ENCODE measurements at regions not wholly inside any gene's neighbourhood (a gene's known extent, or its start where the extent isn't known, plus 50 kb on each side); places are given as distances from the start of the nearest gene placed in this dataset.
"Not testable (repeated sequence)": the region's sequence is repeated elsewhere in the genome, so short reads cannot be mapped to it uniquely, and the experiment has no call there.

DNA sequence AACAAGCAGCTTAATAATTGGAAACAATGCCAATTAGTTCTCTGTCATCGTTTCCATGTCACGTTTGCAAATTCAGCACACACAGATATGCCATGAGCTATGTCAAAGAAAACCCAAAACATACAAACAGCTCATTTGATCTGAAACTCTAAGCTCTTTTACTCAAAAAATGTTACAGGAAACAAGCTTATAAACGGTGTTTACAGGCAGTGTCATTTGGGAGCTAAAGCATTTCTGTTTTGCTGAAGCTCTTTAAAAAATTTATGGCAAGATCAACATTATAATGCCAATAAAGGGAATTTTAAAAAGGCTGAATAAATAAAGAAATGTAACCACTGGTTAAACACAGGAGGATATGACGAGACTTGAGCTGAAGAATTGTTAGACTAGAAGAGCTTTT is 94.0 kb upstream of the HS3ST2 start:
- DNase-seq: no peak
- intact Hi-C loops (cut with DNase I; ENCODE audit: low total_unique reads): no loop called here
- 41 to 48% methylated on average over 4 of the region's 4 CpGs for WGBS, 2 donors (ENCODE audit: low coverage in 1 of 2)

DNA sequence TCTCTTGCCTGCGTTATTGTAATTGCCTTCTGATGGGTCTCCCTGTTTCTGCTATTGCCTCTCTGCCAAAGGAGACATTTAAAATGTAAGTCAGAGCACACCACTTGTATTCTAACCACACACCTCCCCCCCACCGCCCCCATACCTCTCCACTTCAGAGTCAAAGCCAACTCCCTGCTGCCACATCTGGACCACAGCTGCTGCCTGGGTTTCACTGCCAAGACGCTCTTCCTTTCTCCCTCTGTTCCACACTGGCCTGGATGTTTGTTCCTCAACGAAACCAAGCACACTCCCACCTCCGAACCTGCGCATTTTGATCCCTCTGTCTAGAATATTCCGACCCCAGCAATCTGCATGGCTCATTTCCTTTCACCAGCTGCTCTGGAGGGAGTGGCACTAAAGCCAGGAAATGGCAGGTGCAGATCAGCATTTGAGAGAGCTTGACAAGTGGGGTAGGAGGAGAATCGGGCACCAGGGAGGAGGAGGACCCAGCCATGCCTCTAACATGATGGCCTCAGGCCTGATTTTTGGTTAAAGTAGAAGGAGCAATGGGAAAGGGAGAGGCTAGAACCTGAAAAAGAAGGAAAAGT is 92.4 kb upstream of the HS3ST2 start:
- intact Hi-C loops (cut with DNase I; ENCODE audit: low total_unique reads): no loop called here
- WGBS, 2 donors (ENCODE audit: low coverage in 1 of 2): 55 to 60% methylated on average over 1 to 8 of the region's 8 CpGs

More for the DNA sequence above, 94.0 kb upstream of the HS3ST2 start:
- Histone ChIP-seq H3K27ac (no peak overlapping the region), H3K4me1 (no peaks in the 10 kb centered on the region), H3K4me3 (no peak overlapping the region), H3K36me3 (no peaks in the 10 kb centered on the region), H3K9me3 (no peaks in the 10 kb centered on the region), H3K27me3 (peaks cover 4% of the 10 kb centered on the region)
- in situ Hi-C loops (cut with MboI; ENCODE audit: low pct_ligation_motif_present in 1 of 4, low pct_unique_long_range_greater_than_20kb in 1 of 4, low sequenced_read_pairs in 3 of 4): no loop called here
- TF ChIP-seq POLR2AphosphoS5 (IDR thresholded peaks at IDR 0.05) (no peak), EP300 (IDR thresholded peaks at IDR 0.05; ENCODE audit: low read depth) (no peak), CTCF (IDR thresholded peaks at IDR 0.05) (no peak), POLR2A (IDR thresholded peaks at IDR 0.05) (no peak)

DNA sequence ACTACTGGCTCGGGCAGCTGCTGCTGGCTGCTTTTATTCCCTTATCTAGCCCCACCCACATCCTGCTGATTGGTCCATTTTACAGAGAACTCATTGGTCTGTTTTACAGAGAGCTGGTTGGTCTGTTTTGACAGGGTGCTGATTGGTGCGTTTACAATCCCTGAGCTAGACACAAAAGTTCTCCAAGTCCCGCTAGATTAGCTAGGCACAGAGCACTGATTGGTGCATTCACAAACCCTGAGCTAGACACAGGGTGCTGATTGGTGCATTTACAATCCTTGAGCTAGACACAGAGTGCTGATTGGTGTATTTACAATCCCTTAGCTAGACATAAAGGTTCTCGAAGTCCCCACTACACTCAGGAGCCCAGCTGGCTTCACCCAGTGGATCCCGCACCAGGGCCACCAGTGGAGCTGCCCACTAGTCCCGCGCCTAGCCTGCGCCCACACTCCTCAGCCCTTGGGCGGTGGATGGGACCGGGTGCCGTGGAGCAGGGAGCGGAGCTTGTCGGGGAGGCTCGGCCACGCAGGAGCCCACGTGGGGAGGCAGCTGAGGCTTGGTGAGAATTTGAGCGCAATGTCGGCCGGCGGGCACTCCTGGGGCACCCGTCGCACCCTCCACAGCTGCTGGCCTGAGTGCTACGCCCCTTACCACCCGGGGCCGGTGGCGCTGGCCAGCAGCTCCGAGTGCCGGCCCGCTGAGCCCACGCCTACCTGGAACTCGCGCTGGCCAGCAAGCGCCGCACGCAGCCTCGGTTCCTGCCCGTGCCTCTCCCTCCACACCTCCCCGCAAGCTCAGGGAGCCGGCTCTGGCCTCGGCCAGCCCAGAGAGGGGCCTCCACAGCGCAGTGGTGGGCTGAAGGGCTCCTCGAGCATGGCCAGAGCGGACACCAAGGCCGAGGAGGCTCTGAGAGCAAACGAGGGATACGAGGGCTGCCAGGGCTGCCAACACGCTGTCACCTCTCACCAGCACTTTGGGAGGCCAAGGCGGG is 91.1 kb upstream of the HS3ST2 start:
- H3K27ac ChIP-seq; H3K9me3 ChIP-seq; DNase-seq; H3K4me1 ChIP-seq; H3K36me3 ChIP-seq; H3K27me3 ChIP-seq; in situ Hi-C loops (cut with MboI; ENCODE audit: low pct_ligation_motif_present in 1 of 4, low pct_unique_long_range_greater_than_20kb in 1 of 4, low sequenced_read_pairs in 3 of 4); H3K4me3 ChIP-seq; intact Hi-C loops (cut with DNase I; ENCODE audit: low total_unique reads): not testable (repeated sequence)
- 80 to 92% methylated on average over 3 to 44 of the region's 48 CpGs for whole genome bisulfite sequencing, 2 donors (ENCODE audit: low coverage in 1 of 2)

More for the DNA sequence above, 92.4 kb upstream of the HS3ST2 start:
- in situ Hi-C loops (cut with MboI; ENCODE audit: low pct_ligation_motif_present in 1 of 4, low pct_unique_long_range_greater_than_20kb in 1 of 4, low sequenced_read_pairs in 3 of 4): no loop called here
- TF ChIP-seq CTCF (IDR thresholded peaks at IDR 0.05) (no peak), POLR2A (IDR thresholded peaks at IDR 0.05) (no peak), EP300 (IDR thresholded peaks at IDR 0.05; ENCODE audit: low read depth) (no peak), POLR2AphosphoS5 (IDR thresholded peaks at IDR 0.05) (no peak)
- no peaks in the 10 kb centered on the region for H3K9me3 ChIP-seq
- peaks cover 4% of the 10 kb centered on the region for H3K27me3 ChIP-seq
- no peak overlapping the region for H3K27ac ChIP-seq
- H3K4me3 ChIP-seq: no peak overlapping the region
- no peaks in the 10 kb centered on the region for H3K4me1 ChIP-seq
- H3K36me3 ChIP-seq: no peaks in the 10 kb centered on the region
- DNase-seq: no peak

DNA sequence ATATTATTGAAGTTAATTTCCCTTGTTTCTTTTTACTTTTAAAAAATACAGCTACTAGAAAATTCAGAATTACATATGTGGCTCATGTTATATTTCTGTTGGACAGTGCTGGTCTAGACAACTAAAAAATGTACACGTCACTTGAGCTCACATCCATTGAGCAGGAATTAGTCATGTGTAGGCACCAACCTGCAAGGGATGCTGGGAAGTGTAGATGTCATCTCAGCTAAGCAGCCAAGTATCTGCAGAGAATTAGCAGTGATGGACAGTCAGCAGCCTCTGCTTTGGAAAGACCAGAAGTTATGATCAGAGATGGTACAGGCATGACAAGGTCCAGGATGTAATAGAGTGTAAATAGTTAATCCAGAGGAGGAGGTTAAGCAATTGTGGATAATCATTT is 87.1 kb upstream of the HS3ST2 start:
- DNase-seq: no peak
- Histone ChIP-seq H3K36me3 (no peaks in the 10 kb centered on the region), H3K4me3 (no peak overlapping the region), H3K27me3 (no peaks in the 10 kb centered on the region), H3K4me1 (peaks cover 0 to 8% (median 5%) of the 10 kb centered on the region in 4 donors), H3K9me3 (no peaks in the 10 kb centered on the region), H3K27ac (no peak overlapping the region)
- WGBS, 2 donors (ENCODE audit: low coverage in 1 of 2): 68 to 78% methylated on average over 1 of the region's 1 CpG
- in situ Hi-C loops (cut with MboI; ENCODE audit: low pct_ligation_motif_present in 1 of 4, low pct_unique_long_range_greater_than_20kb in 1 of 4, low sequenced_read_pairs in 3 of 4) (no loop called here), intact Hi-C loops (cut with DNase I; ENCODE audit: low total_unique reads) (no loop called here)
- TF ChIP-seq EP300 (IDR thresholded peaks at IDR 0.05; ENCODE audit: low read depth) (no peak), CTCF (IDR thresholded peaks at IDR 0.05) (no peak), POLR2A (IDR thresholded peaks at IDR 0.05) (no peak), POLR2AphosphoS5 (IDR thresholded peaks at IDR 0.05) (no peak)
